CD14-positive monocyte (primary cell): ENCODE measurements at regions not wholly inside any gene's neighbourhood (a gene's known extent, or its start where the extent isn't known, plus 50 kb on each side); places are given as distances from the start of the nearest gene placed in this dataset.

Experiments
- DNase-seq, 3 donors: peaks; one replicate each; pipeline ENCODE4 v3.0.0-alpha.2; 2011 to 2022
- H2AFZ ChIP-seq: 2 replicates; pipeline ENCODE4 v1.6.0; 2012; ENCODE audit warnings: mild to moderate bottlenecking, low read depth, low read length, inconsistent platforms; ENCODE audit not compliant: insufficient read depth, poor library complexity, severe bottlenecking
- H3K27ac ChIP-seq, 2 donors: 1 replicate in 1 of 2; 2 replicates in 1 of 2; pipeline ENCODE4 v1.5.1; 2012 to 2013; ENCODE audit warnings: low read length in 2 of 2, control low read depth in 1 of 2, inconsistent platforms in 1 of 2, low read depth in 1 of 2, mild to moderate bottlenecking in 1 of 2
- H3K27me3 ChIP-seq, 2 donors: one replicate each; pipeline versions ENCODE4 v1.6.0 to v1.6.1; 2011 to 2013; ENCODE audit warnings: low read length in 2 of 2; ENCODE audit not compliant: control insufficient read depth in 2 of 2, insufficient read depth in 2 of 2
- H3K36me3 ChIP-seq, 2 donors: replicated peaks in 1 of 2; 1 replicate in 1 of 2; 2 replicates in 1 of 2; pipeline versions ENCODE4 v1.5.1 to v1.6.1; 2012 to 2013; ENCODE audit warnings: low read length in 2 of 2, control low read depth in 1 of 2, inconsistent platforms in 1 of 2, mild to moderate bottlenecking in 1 of 2; ENCODE audit not compliant: insufficient read depth in 2 of 2, control insufficient read depth in 1 of 2
- H3K4me1 ChIP-seq, 2 donors: 1 replicate in 1 of 2; 2 replicates in 1 of 2; pipeline versions ENCODE4 v1.5.1 to v1.6.1; 2012 to 2013; ENCODE audit warnings: low read length in 2 of 2, control low read depth in 1 of 2, inconsistent platforms in 1 of 2, mild to moderate bottlenecking in 1 of 2, moderate library complexity in 1 of 2; ENCODE audit not compliant: insufficient read depth in 2 of 2, control insufficient read depth in 1 of 2
- H3K4me2 ChIP-seq: replicated peaks from 2 replicates; pipeline ENCODE3; 2012; ENCODE audit warnings: low read length, moderate library complexity, mild to moderate bottlenecking; ENCODE audit not compliant: poor library complexity, severe bottlenecking; ENCODE audit errors: extremely low read depth
- H3K4me3 ChIP-seq, 3 experiments: fragments of 200-600 bp in 1 of 3; sonication (generic) in 1 of 3; replicated peaks in 1 of 3; 1 replicate in 2 of 3; 2 replicates in 1 of 3; pipeline ENCODE4 v1.5.1; 2011 to 2013; ENCODE audit warnings: low read length in 3 of 3, mild to moderate bottlenecking in 3 of 3, control low read depth in 2 of 3, low read depth in 2 of 3, inconsistent platforms in 1 of 3, moderate library complexity in 1 of 3
- H3K79me2 ChIP-seq: 2 replicates; pipeline ENCODE4 v1.6.0; 2012; ENCODE audit warnings: mild to moderate bottlenecking, control low read depth, inconsistent platforms, low read length, moderate library complexity; ENCODE audit not compliant: insufficient read depth
- H3K9ac ChIP-seq: 2 replicates; pipeline ENCODE4 v1.6.0; 2017; ENCODE audit warnings: low read length, mild to moderate bottlenecking; ENCODE audit not compliant: insufficient read depth, poor library complexity, severe bottlenecking
- H3K9me3 ChIP-seq, 2 donors: replicated peaks in 1 of 2; 1 replicate in 1 of 2; 2 replicates in 1 of 2; pipeline versions ENCODE4 v1.5.1 to v1.6.1; 2012 to 2013; ENCODE audit warnings: low read length in 2 of 2, control low read depth in 1 of 2; ENCODE audit not compliant: control insufficient read depth in 1 of 2, insufficient read depth in 1 of 2
- H4K20me1 ChIP-seq: 2 replicates; pipeline ENCODE4 v1.6.0; 2012; ENCODE audit warnings: mild to moderate bottlenecking, low read length, control low read depth, moderate library complexity; ENCODE audit not compliant: insufficient read depth
- H3K27ac Mint-ChIP-seq, 7 donors: one replicate each; pipeline ENCODE4 v1.8.0; 2020; ENCODE audit warnings: mild to moderate bottlenecking in 7 of 7, mixed read lengths in 7 of 7, moderate library complexity in 6 of 7, inconsistent platforms in 2 of 7
- H3K27me3 Mint-ChIP-seq, 3 donors: one replicate each; pipeline ENCODE4 v1.8.0; 2021 to 2022; ENCODE audit warnings: low read depth in 3 of 3, mild to moderate bottlenecking in 3 of 3, mixed read lengths in 3 of 3, moderate library complexity in 3 of 3, inconsistent platforms in 1 of 3
- H3K36me3 Mint-ChIP-seq, 2 donors: one replicate each; pipeline ENCODE4 v1.8.0; 2020; ENCODE audit warnings: mixed read lengths in 2 of 2, inconsistent platforms in 1 of 2, mild to moderate bottlenecking in 1 of 2
- H3K4me1 Mint-ChIP-seq: one replicate; pipeline ENCODE4 v1.8.0; 2020; ENCODE audit warnings: mild to moderate bottlenecking, mixed read lengths
- H3K4me3 Mint-ChIP-seq, 2 donors: one replicate each; pipeline ENCODE4 v1.8.0; 2020; ENCODE audit warnings: mild to moderate bottlenecking in 2 of 2, mixed read lengths in 2 of 2, moderate library complexity in 1 of 2
- H3K9me3 Mint-ChIP-seq, 7 donors: one replicate each; pipeline ENCODE4 v1.8.0; 2020 to 2022; ENCODE audit warnings: mixed read lengths in 7 of 7, mild to moderate bottlenecking in 6 of 7, moderate library complexity in 6 of 7, inconsistent platforms in 2 of 7
- whole genome bisulfite sequencing: methylation state at CpG from one replicate; pipeline ENCODE4 v1.1.5; 2013; ENCODE audit warnings: missing lambda C conversion rate; ENCODE audit not compliant: insufficient coverage; 5-methylcytosine and 5-hydroxymethylcytosine counted together
- intact Hi-C, 2 donors: fragments of 100-400 bp; cut with micrococcal nuclease; formaldehyde crosslinking; loops; one replicate each; pipeline versions ENCODE4 v1.15.0 to v1.15.1; 2023
- TF ChIP-seq, protein P1 (sequence below): fragments of 200-600 bp; IDR thresholded peaks from one replicate; pipeline ENCODE4 v1.8.0; 2022; ENCODE audit warnings: antibody characterized with exemption, mild to moderate bottlenecking

DNA sequence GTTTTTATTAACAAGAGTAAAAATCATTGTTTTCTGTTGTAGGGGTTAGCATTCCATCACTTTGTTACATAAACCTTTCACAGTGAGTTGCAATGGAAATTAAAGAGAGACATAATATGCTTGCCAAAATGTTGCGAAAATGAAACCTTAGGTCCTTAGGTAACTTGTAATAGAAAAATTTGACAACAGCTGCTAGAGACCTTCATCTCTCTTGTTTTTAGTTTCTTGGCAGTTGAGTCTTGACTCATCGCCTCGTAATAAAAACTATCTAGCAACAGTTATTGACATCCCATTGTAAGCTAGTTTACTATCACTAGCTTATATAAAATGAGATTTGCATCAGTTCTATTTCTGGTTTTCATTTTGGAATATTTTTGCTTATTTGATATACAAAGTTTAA, 179.0 kb upstream of the MMS22L start:
- Histone ChIP-seq H3K9ac (no peak overlapping the region), H3K27me3 (no peaks in the 10 kb centered on the region), H3K4me1 (no peaks in the 10 kb centered on the region), H3K79me2 (no peaks in the 10 kb centered on the region), H3K4me3 (no peak overlapping the region), H3K4me2 (no peak overlapping the region), H3K9me3 (no peaks in the 10 kb centered on the region), H3K36me3 (no peaks in the 10 kb centered on the region), H2AFZ (no peak overlapping the region), H4K20me1 (no peaks in the 10 kb centered on the region), H3K27ac (no peak overlapping the region)
- no peaks in the 10 kb centered on the region for H3K4me1 Mint-ChIP-seq
- H3K9me3 Mint-ChIP-seq = no peaks in the 10 kb centered on the region
- H3K4me3 Mint-ChIP-seq = no peak overlapping the region
- TF ChIP-seq, protein P1, sequence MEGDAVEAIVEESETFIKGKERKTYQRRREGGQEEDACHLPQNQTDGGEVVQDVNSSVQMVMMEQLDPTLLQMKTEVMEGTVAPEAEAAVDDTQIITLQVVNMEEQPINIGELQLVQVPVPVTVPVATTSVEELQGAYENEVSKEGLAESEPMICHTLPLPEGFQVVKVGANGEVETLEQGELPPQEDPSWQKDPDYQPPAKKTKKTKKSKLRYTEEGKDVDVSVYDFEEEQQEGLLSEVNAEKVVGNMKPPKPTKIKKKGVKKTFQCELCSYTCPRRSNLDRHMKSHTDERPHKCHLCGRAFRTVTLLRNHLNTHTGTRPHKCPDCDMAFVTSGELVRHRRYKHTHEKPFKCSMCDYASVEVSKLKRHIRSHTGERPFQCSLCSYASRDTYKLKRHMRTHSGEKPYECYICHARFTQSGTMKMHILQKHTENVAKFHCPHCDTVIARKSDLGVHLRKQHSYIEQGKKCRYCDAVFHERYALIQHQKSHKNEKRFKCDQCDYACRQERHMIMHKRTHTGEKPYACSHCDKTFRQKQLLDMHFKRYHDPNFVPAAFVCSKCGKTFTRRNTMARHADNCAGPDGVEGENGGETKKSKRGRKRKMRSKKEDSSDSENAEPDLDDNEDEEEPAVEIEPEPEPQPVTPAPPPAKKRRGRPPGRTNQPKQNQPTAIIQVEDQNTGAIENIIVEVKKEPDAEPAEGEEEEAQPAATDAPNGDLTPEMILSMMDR = no peak
- peaks cover 0 to 4% (median 0%) of the 10 kb centered on the region in 3 donors for H3K27me3 Mint-ChIP-seq
- DNase-seq = no peak
- no CpG with 5 or more reads among the region's 3 CpGs for WGBS
- no peak overlapping the region for H3K27ac Mint-ChIP-seq
- intact Hi-C loops = no loop called here
- H3K36me3 Mint-ChIP-seq = no peaks in the 10 kb centered on the region

DNA sequence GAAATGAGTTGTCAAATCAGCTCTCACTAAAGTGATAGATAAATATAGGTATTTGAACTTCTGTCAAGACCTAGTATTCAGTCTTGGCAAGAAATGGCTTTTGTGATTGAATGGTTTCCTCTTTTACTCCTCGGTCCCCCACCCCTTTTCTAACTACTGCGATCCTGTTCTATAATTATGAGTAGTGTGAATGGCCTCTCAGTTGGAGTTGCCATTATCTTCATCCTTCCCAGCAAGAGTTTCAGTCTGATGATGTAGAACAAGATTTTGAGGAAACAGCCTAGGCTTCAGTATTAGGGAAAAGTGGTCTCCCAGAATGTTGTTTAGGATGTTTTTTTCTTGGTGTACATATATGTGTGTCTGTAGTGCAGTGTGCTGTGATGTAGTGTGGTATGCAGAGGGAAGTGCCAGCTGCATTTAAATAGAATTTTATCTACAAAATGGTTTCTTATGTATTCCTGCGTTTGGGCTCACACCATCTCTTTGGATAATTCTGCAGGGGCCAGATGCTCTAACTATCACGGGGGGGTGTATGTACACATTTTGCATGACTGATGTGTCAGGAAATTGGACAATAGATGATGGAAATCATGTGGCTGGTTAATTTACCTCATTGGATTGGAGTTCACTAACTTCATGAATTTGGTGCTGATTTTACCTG, 180.1 kb upstream of the MMS22L start:
- no peaks in the 10 kb centered on the region for H3K79me2 ChIP-seq
- no peak overlapping the region for H3K4me3 ChIP-seq
- no peak overlapping the region for H2AFZ ChIP-seq
- DNase-seq = no peak
- no peaks in the 10 kb centered on the region for H3K4me1 ChIP-seq
- H3K36me3 ChIP-seq = no peaks in the 10 kb centered on the region
- Mint-ChIP-seq H3K36me3 (no peaks in the 10 kb centered on the region), H3K27ac (no peak overlapping the region), H3K9me3 (no peaks in the 10 kb centered on the region), H3K27me3 (peaks cover 0 to 4% (median 0%) of the 10 kb centered on the region in 3 donors), H3K4me1 (no peaks in the 10 kb centered on the region), H3K4me3 (no peak overlapping the region)
- H3K9me3 ChIP-seq = no peaks in the 10 kb centered on the region
- H4K20me1 ChIP-seq = no peaks in the 10 kb centered on the region
- no peak overlapping the region for H3K27ac ChIP-seq
- intact Hi-C loops = no loop called here
- TF ChIP-seq, protein P1 = no peak
- H3K4me2 ChIP-seq = no peak overlapping the region
- H3K27me3 ChIP-seq = no peaks in the 10 kb centered on the region
- WGBS = no CpG with 5 or more reads among the region's 4 CpGs
- H3K9ac ChIP-seq = no peak overlapping the region
